GM21381 (cell line): ENCODE measurements at regions not wholly inside any gene's neighbourhood (a gene's known extent, or its start where the extent isn't known, plus 50 kb on each side); places are given as distances from the start of the nearest gene placed in this dataset.

ENCODE experiments used
- ATAC-seq: cut with Tn5 transposase; IDR thresholded peaks from one replicate; pipeline ENCODE4 v1.9.1; 2021; ENCODE audit warnings: mild to moderate bottlenecking, moderate library complexity; ENCODE audit not compliant: unreplicated experiment

- no peak for ATAC-seq
Observed at GRCh38 chr10:130910848-130911247, 400.7 kb downstream of the TCERG1L start.

DNA sequence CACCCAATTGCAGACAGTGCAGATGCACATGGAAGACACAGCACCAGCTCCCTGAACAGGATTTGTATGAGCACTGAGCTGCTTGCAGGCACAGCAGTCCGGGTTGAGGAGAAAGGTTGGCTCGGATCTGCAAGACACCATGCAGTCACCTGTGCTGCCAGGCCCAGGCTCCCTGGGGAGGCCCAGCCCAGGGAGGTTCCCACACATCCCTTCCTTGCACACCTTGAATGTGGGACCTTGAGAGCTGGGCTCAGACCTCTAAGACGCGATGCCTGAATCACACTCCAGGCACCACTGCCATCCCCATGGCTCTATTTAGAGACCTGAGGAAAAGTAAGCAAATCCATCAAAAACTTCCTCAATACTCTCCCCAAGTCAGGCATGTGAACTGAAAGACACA is 397.7 kb downstream of the TCERG1L start:
- no peak for ATAC-seq

DNA sequence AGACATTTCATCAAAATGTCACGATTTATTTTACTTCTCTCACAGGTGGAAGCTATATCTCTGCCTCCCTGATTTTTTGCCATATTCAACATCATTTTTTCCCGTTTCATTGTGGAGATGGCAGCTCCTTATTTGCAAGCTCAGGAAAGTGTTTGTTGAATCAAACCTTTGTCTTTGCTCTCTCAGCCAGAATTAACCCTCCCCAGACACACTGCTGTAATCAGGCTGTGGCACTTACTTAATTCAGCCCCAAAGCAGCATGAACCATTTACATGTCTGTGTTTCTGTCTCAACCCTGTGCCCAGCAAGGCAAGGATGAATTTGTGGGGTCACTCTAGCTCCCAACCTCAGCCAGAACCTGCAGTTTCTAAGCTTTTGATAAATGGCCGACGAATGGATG is 397.2 kb downstream of the TCERG1L start:
- ATAC-seq = no peak

DNA sequence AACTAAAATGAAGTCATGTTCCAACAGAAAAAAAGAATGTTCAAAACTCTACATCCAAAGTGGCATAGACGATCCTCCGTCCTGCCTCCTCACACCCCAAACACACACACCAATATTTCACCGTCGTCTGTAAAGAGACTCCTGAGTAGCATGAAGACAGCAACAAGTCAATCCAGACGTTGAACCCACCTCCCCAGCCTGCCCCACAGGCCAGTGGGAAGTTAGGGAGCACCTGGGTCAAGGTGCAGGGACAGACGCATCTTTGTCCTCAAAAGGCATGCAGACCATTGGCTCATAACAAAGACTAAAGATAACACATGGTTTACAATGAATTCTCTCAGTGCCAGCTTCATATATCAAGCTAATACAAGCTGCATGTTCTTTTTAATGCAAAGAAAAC is 396.5 kb downstream of the TCERG1L start:
- ATAC-seq = no peak

DNA sequence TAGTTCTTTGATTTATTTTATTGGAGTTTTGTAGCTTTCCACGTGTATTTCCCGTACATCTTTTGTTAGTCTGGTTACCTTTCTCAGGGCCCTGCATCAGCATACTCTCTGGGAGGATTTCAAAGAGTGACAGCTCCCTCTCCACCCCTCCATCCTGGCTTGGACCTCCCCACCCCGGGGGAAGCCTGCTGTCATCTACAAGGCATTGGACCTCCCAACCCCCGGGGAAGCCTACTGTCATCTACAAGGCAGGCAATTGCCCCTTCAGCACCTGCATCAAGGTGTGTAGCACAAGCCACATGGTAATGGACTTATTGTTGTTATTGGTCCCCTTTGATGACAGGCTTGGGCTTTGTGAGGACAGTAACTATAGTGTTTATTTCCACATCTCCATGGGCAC is 390.1 kb downstream of the TCERG1L start:
- ATAC-seq = no peak

- no peak for ATAC-seq
Observed at GRCh38 chr10:130921911-130922440, 389.5 kb downstream of the TCERG1L start.

DNA sequence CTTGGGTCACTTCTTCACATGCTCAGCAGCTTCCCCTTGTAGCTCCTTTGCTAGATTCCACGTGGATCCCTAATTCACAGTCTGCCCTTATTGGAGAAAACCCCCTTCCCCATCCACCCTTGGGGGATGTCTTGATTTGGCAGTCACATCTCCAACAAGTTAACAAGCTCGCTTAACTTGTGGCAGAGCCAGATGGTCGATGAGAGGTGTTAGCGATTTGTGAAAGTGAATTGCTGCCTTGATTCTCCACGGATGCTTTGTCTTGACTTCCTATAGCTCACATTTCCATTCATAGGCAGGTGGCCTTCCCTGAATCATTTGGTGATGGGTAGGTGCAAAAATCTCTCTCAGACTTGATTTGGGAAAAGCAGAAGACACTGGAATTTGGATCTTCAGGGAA is 387.9 kb downstream of the TCERG1L start:
- ATAC-seq = no peak

- ATAC-seq = no peak
Observed at GRCh38 chr10:130924138-130924819, 387.2 kb downstream of the TCERG1L start.

DNA sequence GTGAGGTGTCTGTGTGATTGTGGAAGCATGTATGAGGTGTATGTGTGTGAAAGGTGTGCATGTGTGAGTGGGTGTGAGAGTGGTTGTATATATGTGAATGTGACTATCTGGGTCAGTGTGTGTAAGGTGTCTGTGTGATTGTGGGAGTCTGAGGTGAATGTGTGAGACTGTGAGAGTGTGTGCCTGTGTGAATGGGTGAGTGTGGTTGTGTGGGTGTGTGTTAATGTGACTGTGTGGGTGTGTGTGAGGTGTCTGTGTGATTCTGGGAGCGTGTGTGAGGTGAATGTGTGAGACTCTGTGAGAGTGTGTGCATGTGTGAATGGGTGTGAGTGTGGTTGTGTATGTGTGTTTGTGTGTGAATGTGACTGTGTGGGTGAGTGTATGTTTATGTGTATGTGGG is 385.1 kb downstream of the TCERG1L start:
- no peak for ATAC-seq

GRCh38 chr10:130927157-130927556 is 384.4 kb downstream of the TCERG1L start:
- ATAC-seq = no peak

GRCh38 chr10:130928306-130928705 is 383.2 kb downstream of the TCERG1L start:
- no peak for ATAC-seq

DNA sequence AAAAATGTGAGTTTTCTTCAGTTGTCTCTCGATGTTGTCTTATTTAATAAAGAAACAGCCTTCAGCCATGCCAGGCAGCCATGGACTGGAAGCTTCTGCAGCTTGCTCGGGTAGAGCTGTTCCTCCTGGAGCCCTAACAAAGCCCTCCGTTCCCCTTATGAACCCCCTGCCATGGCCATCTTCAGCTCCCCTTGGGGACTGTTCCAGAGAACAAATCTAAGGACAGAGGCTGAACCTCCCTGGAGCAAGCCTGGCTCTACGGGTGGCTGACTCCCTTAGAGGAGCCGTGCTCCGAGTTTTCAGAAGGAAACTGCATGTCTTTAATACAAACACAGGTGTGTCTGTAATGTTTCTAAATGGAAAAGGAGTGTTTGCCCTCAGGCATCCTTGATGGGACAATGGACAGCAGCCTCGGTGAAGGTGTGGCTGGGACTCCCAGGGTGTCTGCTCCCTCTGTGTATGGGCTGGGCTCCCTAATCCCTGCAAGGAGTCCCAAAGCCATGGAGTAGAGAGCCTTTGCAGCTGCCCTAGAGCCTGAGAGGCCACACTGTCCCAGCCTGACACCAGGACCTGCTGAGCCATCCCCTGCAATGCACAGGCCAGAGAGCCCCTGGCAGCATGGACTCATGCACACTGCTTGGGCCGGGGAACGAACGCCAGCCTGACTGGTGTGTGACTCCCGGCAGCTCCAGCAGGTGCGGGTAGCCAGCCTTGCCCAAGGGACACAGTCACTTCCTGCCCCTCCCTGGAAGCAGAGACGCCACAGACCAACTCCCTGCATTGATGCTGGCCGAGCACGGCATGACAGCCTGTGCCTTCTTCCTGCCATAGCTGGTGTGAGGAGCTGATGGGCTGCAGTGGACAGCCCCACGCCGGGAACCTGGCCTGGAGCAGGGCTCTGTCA is 381.8 kb downstream of the TCERG1L start:
- no peak for ATAC-seq

GRCh38 chr10:130930821-130931220 is 380.7 kb downstream of the TCERG1L start:
- ATAC-seq = no peak

GRCh38 chr10:130931256-130931655 is 380.3 kb downstream of the TCERG1L start:
- no peak for ATAC-seq

DNA sequence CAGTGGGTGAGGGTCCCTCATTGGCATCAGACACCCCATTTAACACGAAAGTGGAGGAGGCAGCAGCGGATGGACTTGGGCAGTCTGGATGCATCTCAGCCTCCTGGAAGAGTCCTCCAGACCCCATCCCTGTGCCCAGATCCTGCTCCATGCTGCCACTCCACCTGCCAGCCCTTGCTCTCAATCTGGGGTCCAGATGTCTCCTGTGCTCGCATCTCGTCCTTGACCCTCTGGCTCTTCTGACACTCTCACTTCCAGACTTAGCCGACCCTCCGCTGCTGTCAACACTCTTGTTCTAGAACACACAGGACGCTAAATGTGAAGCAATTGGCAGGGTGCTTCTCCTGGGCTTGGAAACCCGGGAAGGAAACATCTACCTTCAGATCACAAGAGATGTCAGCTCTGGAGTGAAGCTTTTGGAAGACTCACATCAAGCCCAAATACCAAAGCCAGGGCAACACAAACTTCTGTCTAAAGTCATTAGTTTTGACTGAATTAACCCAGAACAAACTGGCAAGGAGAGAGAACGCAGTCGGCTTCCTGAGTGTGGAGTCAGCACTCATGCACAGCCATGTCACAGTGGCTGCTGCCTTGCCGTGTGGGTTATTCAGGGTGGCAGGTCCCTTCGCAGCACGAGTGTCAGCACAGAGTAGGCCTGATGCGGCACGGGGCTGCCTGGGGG is 379.1 kb downstream of the TCERG1L start:
- no peak for ATAC-seq

GRCh38 chr10:130933008-130933390 is 378.5 kb downstream of the TCERG1L start:
- no peak for ATAC-seq

GRCh38 chr10:130934293-130935127 is 377.0 kb downstream of the TCERG1L start:
- no peak for ATAC-seq

GRCh38 chr10:130935128-130935439 is 376.4 kb downstream of the TCERG1L start:
- ATAC-seq = no peak

DNA sequence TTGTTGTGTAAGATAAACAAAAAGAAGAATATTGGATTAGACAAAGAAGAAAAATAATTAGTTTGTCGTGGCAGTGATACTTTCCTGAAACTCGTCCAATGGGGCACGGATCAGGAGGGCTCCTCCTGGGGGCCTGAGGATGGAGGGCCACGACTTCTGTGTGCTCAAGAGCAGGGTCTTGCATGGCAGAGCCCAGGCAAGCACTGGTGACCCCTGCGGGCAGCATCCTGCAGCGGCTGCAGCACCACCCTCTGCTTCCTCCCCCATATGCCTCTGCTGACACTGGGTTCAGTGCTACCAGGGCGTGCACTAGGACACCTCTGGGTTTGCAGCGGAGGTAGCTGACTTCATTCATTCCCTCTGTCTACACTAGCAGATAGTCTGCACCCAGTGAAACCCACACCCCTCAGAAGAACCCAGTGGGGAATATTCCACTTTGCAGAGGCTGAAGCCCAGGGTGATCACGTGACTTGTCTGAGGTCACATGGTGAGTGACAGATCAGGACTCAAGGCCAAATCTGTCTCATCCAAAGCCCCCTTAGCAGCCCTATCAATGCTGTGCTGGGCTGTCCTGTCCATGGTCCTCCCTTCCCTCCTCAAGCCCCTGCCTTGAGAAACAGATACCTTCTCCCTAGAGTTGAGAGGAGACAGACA is 375.5 kb downstream of the TCERG1L start:
- ATAC-seq = no peak

DNA sequence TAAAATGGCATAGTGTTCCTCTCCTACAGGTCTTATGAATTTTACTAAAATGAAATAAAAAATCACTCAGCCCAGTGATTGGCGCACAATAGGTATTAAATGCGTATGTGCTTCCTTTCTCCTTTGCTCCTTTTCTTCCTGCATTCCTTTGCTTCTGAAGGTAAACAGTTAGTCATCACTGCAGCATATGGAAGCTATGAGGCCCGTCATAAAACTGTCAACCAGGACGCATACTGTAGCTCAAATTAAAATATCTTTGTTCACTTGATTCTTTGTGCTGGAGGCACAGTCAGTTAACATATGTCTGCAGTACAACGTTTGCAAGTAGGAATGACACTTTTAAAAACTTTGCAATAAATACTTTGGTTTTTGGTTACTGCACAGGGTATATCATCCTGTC is 374.7 kb downstream of the TCERG1L start:
- ATAC-seq = no peak
